Prostate gland (tissue), 2 donors: ENCODE measurements at regions not wholly inside any gene's neighbourhood (a gene's known extent, or its start where the extent isn't known, plus 50 kb on each side); places are given as distances from the start of the nearest gene placed in this dataset.

ENCODE experiments used
- POLR2A ChIP-seq: fragments of 450-650 bp; IDR thresholded peaks from one replicate; pipeline ENCODE4 v1.6.1; 2016; ENCODE audit warnings: antibody characterized with exemption, mild to moderate bottlenecking
- POLR2AphosphoS5 ChIP-seq: sonication (generic); formaldehyde crosslinking; IDR thresholded peaks from one replicate; pipeline ENCODE4 v1.6.1; 2017; ENCODE audit warnings: antibody characterized with exemption
- TF ChIP-seq, protein P1 (sequence below), 4 experiments: fragments of 200-600 bp in 2 of 4; fragments of 450-650 bp in 2 of 4; sonication (generic) in 2 of 4; IDR thresholded peaks; 1 replicate in 3 of 4; 2 replicates in 1 of 4; pipeline ENCODE4 v1.5.1; 2016 to 2019; ENCODE audit warnings: antibody characterized with exemption in 4 of 4, mild to moderate bottlenecking in 2 of 4, moderate library complexity in 2 of 4

DNA sequence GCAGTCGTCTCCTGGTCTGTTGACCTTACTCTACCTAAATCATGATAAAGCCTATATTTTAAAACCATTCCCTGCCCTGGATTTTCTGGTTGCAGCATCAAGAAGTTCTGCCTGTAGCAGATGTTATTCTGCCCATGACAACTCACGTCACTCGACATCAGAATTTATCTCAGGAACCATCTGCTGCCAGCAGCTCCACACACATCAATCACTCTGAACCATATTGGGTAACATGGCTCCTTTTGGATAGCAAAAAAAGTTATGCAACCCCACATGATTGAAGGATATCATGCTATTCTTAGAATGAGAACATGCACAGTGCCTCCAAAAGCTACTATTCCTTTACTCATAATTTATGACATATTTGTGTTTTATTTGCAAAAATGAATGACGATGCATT lies 341.4 kb downstream of the DHRSX start:
- TF ChIP-seq, protein P1, sequence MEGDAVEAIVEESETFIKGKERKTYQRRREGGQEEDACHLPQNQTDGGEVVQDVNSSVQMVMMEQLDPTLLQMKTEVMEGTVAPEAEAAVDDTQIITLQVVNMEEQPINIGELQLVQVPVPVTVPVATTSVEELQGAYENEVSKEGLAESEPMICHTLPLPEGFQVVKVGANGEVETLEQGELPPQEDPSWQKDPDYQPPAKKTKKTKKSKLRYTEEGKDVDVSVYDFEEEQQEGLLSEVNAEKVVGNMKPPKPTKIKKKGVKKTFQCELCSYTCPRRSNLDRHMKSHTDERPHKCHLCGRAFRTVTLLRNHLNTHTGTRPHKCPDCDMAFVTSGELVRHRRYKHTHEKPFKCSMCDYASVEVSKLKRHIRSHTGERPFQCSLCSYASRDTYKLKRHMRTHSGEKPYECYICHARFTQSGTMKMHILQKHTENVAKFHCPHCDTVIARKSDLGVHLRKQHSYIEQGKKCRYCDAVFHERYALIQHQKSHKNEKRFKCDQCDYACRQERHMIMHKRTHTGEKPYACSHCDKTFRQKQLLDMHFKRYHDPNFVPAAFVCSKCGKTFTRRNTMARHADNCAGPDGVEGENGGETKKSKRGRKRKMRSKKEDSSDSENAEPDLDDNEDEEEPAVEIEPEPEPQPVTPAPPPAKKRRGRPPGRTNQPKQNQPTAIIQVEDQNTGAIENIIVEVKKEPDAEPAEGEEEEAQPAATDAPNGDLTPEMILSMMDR (IDR thresholded peaks at IDR 0.05), result no peak
- TF ChIP-seq POLR2A, result no peak
- no peak for TF ChIP-seq POLR2AphosphoS5
